K562 (cell line): ENCODE measurements at regions not wholly inside any gene's neighbourhood (a gene's known extent, or its start where the extent isn't known, plus 50 kb on each side); places are given as distances from the start of the nearest gene placed in this dataset.

ENCODE experiments used
- ATAC-seq: fragments of 200-7000 bp; cut with Tn5 transposase; 3 replicates; pipeline ENCODE4 v1.9.1; 2020; ENCODE audit warnings: moderate library complexity
- BruUV-seq: library from RNA; stranded (reverse); fragments of 400-500 nt; replicated peaks from 2 replicates; lab custom pipeline; 2021; lab: Mats Ljungman, UMichigan
- CTCF ChIA-PET: fragments of 300-600 bp; formaldehyde crosslinking; extraction: SDS; loops from one replicate; lab custom pipeline; 2021; ENCODE audit warnings: low intra/inter-chr PET ratio; lab: Yijun Ruan, JAX
- POLR2A ChIA-PET: fragments of 300-600, 350-650 bp; sonication (Branson Sonifier 250); formaldehyde crosslinking; extraction: SDS; loops from one replicate; lab custom pipeline; 2021; ENCODE audit warnings: antibody characterized with exemption, inconsistent platforms; lab: Yijun Ruan, JAX
- DNase-seq, 4 experiments: peaks; one replicate each; pipeline versions ENCODE4 v3.0.0 to v3.0.0-alpha.2; 2011 to 2018; ENCODE audit warnings: low spot score in 3 of 4, mixed read lengths in 3 of 4; ENCODE audit errors: extremely low read depth in 1 of 4
- FAIRE-seq: peaks from 2 replicates; lab custom pipeline; 2011; peaks lifted over from hg19 to GRCh38; lab: Jason Lieb, UNC
- H2AFZ ChIP-seq: 2 replicates; pipeline ENCODE4 v1.6.0; 2011; ENCODE audit warnings: low read depth, low read length, control low read depth, inconsistent platforms
- H3K27ac ChIP-seq: fragments of 200-600 bp; 3 replicates; pipeline ENCODE4 v1.8.0; 2011; ENCODE audit warnings: low read depth, mild to moderate bottlenecking, control low read depth, inconsistent platforms, low read length, moderate library complexity, mixed read lengths; ENCODE audit errors: extremely low read depth
- H3K27me3 ChIP-seq, 2 experiments: fragments of 300-600 bp in 1 of 2; 2 replicates in 1 of 2; 3 replicates in 1 of 2; pipeline versions ENCODE4 v1.6.0 to v1.8.0; 2011; ENCODE audit warnings: inconsistent platforms in 2 of 2, low read length in 2 of 2, mild to moderate bottlenecking in 1 of 2, mixed read lengths in 1 of 2, moderate library complexity in 1 of 2; ENCODE audit not compliant: control insufficient read depth in 2 of 2, insufficient read depth in 2 of 2
- H3K36me3 ChIP-seq: fragments of 300-600 bp; 3 replicates; pipeline ENCODE4 v1.8.0; 2011; ENCODE audit warnings: mild to moderate bottlenecking, low read length, inconsistent platforms; ENCODE audit not compliant: control insufficient read depth, insufficient read depth
- H3K4me1 ChIP-seq, 2 experiments: fragments of 200-600 bp in 1 of 2; replicated peaks in 1 of 2; 2 replicates in 1 of 2; 3 replicates in 1 of 2; pipeline versions ENCODE4 v1.5.1 to v1.8.0; 2011; ENCODE audit warnings: inconsistent platforms in 2 of 2, low read length in 2 of 2, mild to moderate bottlenecking in 1 of 2, mixed read lengths in 1 of 2, moderate library complexity in 1 of 2; ENCODE audit not compliant: control insufficient read depth in 2 of 2, insufficient read depth in 2 of 2
- H3K4me2 ChIP-seq: 2 replicates; pipeline ENCODE4 v1.6.1; 2011; ENCODE audit warnings: low read length, control low read depth, inconsistent platforms, mixed read lengths; ENCODE audit not compliant: insufficient read depth
- H3K4me3 ChIP-seq: fragments of 200-600 bp; sonication (generic), shearing (Covaris generic); 2 replicates; pipeline ENCODE4 v1.5.1; 2016; ENCODE audit warnings: control low read depth, inconsistent platforms
- H3K79me2 ChIP-seq: fragments of 200-600 bp; 3 replicates; pipeline ENCODE4 v1.8.0; 2011; ENCODE audit warnings: low read length, inconsistent platforms; ENCODE audit not compliant: control insufficient read depth, insufficient read depth
- H3K9ac ChIP-seq, 2 experiments: 2 replicates each; pipeline versions ENCODE4 v1.6.0 to v1.6.1; 2011; ENCODE audit warnings: low read depth in 2 of 2, low read length in 2 of 2, control low read depth in 1 of 2, inconsistent platforms in 1 of 2, mild to moderate bottlenecking in 1 of 2, mixed read lengths in 1 of 2; ENCODE audit not compliant: insufficient read depth in 1 of 2
- H3K9me1 ChIP-seq: one replicate; pipeline ENCODE4 v1.6.0; 2011; ENCODE audit warnings: inconsistent platforms, mild to moderate bottlenecking, low read length, moderate library complexity; ENCODE audit not compliant: control insufficient read depth, insufficient read depth
- H3K9me3 ChIP-seq: replicated peaks from 2 replicates; pipeline ENCODE4 v1.5.1; 2011; ENCODE audit warnings: low read depth, low read length, inconsistent platforms; ENCODE audit not compliant: control insufficient read depth, insufficient read depth
- H4K20me1 ChIP-seq: replicated peaks from 2 replicates; pipeline ENCODE4 v1.6.1; 2011; ENCODE audit warnings: low read length, inconsistent platforms, mixed read lengths; ENCODE audit not compliant: control insufficient read depth, insufficient read depth
- BRF1 ChIP-seq: IDR thresholded peaks from 3 replicates; pipeline ENCODE4 v1.6.1; 2011; ENCODE audit warnings: borderline replicate concordance, mild to moderate bottlenecking; ENCODE audit not compliant: insufficient read length; ENCODE audit errors: extremely low read depth
- CBFA2T3 ChIP-seq: fragments of 450-650 bp; IDR thresholded peaks from 2 replicates; pipeline ENCODE4 v1.6.1; 2017
- CBX2 ChIP-seq: fragments of 200-600 bp; sonication (generic); IDR thresholded peaks from one replicate; pipeline ENCODE4 v1.6.1; 2012; ENCODE audit warnings: mild to moderate bottlenecking, low read length, inconsistent platforms; ENCODE audit not compliant: insufficient read depth, poor library complexity, severe bottlenecking
- ELF4 ChIP-seq: fragments of 450-650 bp; formaldehyde crosslinking; IDR thresholded peaks from 2 replicates; pipeline ENCODE4 v1.4.0; 2022; ENCODE audit warnings: missing genetic modification characterization
- ESRRA ChIP-seq: fragments of 450-650 bp; IDR thresholded peaks from 2 replicates; pipeline ENCODE4 v1.6.1; 2014; ENCODE audit warnings: low read depth, mild to moderate bottlenecking, moderate library complexity, borderline replicate concordance
- HDAC1 ChIP-seq, 2 experiments: fragments of 450-650 bp; IDR thresholded peaks; 2 replicates each; pipeline ENCODE4 v1.6.1; 2016 to 2017; ENCODE audit warnings: inconsistent platforms in 1 of 2, mild to moderate bottlenecking in 1 of 2, moderate library complexity in 1 of 2
- KAT7 ChIP-seq: sonication (generic); formaldehyde crosslinking; IDR thresholded peaks from 2 replicates; pipeline ENCODE4 v1.8.0; 2022; ENCODE audit warnings: missing genetic modification reagents, mild to moderate bottlenecking, borderline replicate concordance
- NR1H2 ChIP-seq: sonication (generic); formaldehyde crosslinking; IDR thresholded peaks from 2 replicates; pipeline ENCODE4 v1.4.0; 2020; ENCODE audit warnings: mild to moderate bottlenecking, missing genetic modification reagents
- RAD21 ChIP-seq, 2 experiments: fragments of 250-450 bp in 1 of 2; fragments of 450-650 bp in 1 of 2; sonication (Bioruptor Pico) in 1 of 2; formaldehyde crosslinking in 1 of 2; IDR thresholded peaks in 1 of 2; conservative IDR thresholded peaks in 1 of 2; 2 replicates each; pipeline versions ENCODE4 v1.4.0 to v1.8.0; 2020 to 2022; ENCODE audit warnings: mild to moderate bottlenecking in 2 of 2, moderate library complexity in 1 of 2
- RNF2 ChIP-seq: sonication (generic); IDR thresholded peaks from 2 replicates; pipeline ENCODE4 v1.6.1; 2016
- SETDB1 ChIP-seq: IDR thresholded peaks from one replicate; pipeline ENCODE4 v1.6.1; 2012; ENCODE audit warnings: low read length, control low read depth, inconsistent platforms
- SNAPC5 ChIP-seq: fragments of 250-450 bp; sonication (Bioruptor Pico); IDR thresholded peaks from 2 replicates; pipeline ENCODE4 v1.8.0; 2021; ENCODE audit warnings: moderate library complexity, mild to moderate bottlenecking, inconsistent platforms
- USF1 ChIP-seq: sonication (generic); formaldehyde crosslinking; IDR thresholded peaks from 2 replicates; pipeline ENCODE4 v1.9.0; 2022; ENCODE audit warnings: mild to moderate bottlenecking, missing genetic modification reagents
- ZNF134 ChIP-seq: fragments of 250-450 bp; sonication (Bioruptor Pico); conservative IDR thresholded peaks from 2 replicates; pipeline ENCODE4 v1.4.0; 2020
- ZNF507 ChIP-seq: conservative IDR thresholded peaks from 2 replicates; pipeline ENCODE4 v1.6.1; 2017; ENCODE audit warnings: missing genetic modification characterization, missing compliant biosample characterization
- ZNF717 ChIP-seq: fragments of 250-450 bp; sonication (Bioruptor Pico); IDR thresholded peaks from 2 replicates; pipeline ENCODE4 v1.5.0; 2021
- ZZZ3 ChIP-seq: fragments of 450-650 bp; IDR thresholded peaks from 2 replicates; pipeline ENCODE4 v1.6.1; 2016; ENCODE audit warnings: antibody characterized with exemption, mild to moderate bottlenecking, moderate library complexity
- WGBS: fragments of 100-300 bp; shearing (Covaris generic); methylation state at CpG from one replicate; pipeline ENCODE4 v1.1.6; 2016; ENCODE audit warnings: low coverage, mixed read lengths; ENCODE audit not compliant: insufficient coverage; ENCODE audit errors: missing lambda C conversion rate; 5-methylcytosine and 5-hydroxymethylcytosine counted together
- in situ Hi-C: fragments of 300-500 bp; cut with MboI; formaldehyde crosslinking; loops from 4 replicates; pipeline ENCODE4 v1.15.0; 2018; ENCODE audit warnings: inconsistent platforms, mixed read lengths
- intact Hi-C: fragments of 100-400 bp; cut with micrococcal nuclease; formaldehyde crosslinking; loops from 2 replicates; pipeline ENCODE4 v1.14.2; 2022
- TF ChIP-seq, protein P1 (sequence below): fragments of 450-650 bp; IDR thresholded peaks from 2 replicates; pipeline ENCODE4 v1.7.0; 2016; ENCODE audit warnings: borderline replicate concordance

GRCh38 chr17:56718515-56718914 lies 115.2 kb downstream of the C17orf67 start (continued):
- TF ChIP-seq BRF1 (no peak), SNAPC5 (no peak)

GRCh38 chr17:56723421-56723820 lies 110.3 kb downstream of the C17orf67 start:
- H4K20me1 ChIP-seq: 0 out of 2 replicates have a peak, but pooled peaks cover 6% of the 10 kb centered on the region
- H3K4me3 ChIP-seq: no peak overlapping the region
- H3K27me3 ChIP-seq: peaks cover 15 to 30% of the 10 kb centered on the region in 2 experiments; a peak in 4 of 5 replicates
- H3K4me2 ChIP-seq: no peak overlapping the region
- no peaks in the 10 kb centered on the region for H3K9me1 ChIP-seq
- no peaks in the 10 kb centered on the region for H3K9me3 ChIP-seq
- H3K27ac ChIP-seq: no peak overlapping the region
- POLR2A ChIA-PET: no interaction called here
- no TSS peak for BruUV-seq
- CTCF ChIA-PET: no interaction called here
- no peaks in the 10 kb centered on the region for H3K79me2 ChIP-seq
- DNase-seq (no peak), FAIRE-seq (no peak), ATAC-seq (no peak)
- 2% methylated on average over 5 of the region's 5 CpGs for WGBS
- no peak overlapping the region for H3K9ac ChIP-seq
- H3K4me1 ChIP-seq: no peaks in the 10 kb centered on the region
- no peaks in the 10 kb centered on the region for H3K36me3 ChIP-seq
- intact Hi-C loops: no loop called here
- in situ Hi-C loops: no loop called here
- H2AFZ ChIP-seq: no peak overlapping the region
- TF ChIP-seq HDAC1 (IDR thresholded peaks at IDR 0.05) (no peak), ZNF134 (CRISPR knock-in tag) (no peak), RNF2 (no peak), NR1H2 (CRISPR knock-in tag) (no peak), ZZZ3 (no peak), ZNF717 (CRISPR knock-in tag) (no peak), KAT7 (no peak), RAD21 (CRISPR knock-in tag; conservative IDR thresholded peaks at IDR 0.05 in 1 of 2, IDR thresholded peaks at IDR 0.05 in 1 of 2) (no peak), CBFA2T3 (no peak), ESRRA (no peak), CBX2 (no peak), SETDB1 (no peak), USF1 (CRISPR knock-in tag) (no peak), ZNF507 (tag) (no peak), ELF4 (no peak)
- TF ChIP-seq, protein P1, sequence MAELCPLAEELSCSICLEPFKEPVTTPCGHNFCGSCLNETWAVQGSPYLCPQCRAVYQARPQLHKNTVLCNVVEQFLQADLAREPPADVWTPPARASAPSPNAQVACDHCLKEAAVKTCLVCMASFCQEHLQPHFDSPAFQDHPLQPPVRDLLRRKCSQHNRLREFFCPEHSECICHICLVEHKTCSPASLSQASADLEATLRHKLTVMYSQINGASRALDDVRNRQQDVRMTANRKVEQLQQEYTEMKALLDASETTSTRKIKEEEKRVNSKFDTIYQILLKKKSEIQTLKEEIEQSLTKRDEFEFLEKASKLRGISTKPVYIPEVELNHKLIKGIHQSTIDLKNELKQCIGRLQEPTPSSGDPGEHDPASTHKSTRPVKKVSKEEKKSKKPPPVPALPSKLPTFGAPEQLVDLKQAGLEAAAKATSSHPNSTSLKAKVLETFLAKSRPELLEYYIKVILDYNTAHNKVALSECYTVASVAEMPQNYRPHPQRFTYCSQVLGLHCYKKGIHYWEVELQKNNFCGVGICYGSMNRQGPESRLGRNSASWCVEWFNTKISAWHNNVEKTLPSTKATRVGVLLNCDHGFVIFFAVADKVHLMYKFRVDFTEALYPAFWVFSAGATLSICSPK: no peak
